ENCODE measurements at regions not wholly inside any gene's neighbourhood (a gene's known extent, or its start where the extent isn't known, plus 50 kb on each side); places are given as distances from the start of the nearest gene placed in this dataset.

DNA sequence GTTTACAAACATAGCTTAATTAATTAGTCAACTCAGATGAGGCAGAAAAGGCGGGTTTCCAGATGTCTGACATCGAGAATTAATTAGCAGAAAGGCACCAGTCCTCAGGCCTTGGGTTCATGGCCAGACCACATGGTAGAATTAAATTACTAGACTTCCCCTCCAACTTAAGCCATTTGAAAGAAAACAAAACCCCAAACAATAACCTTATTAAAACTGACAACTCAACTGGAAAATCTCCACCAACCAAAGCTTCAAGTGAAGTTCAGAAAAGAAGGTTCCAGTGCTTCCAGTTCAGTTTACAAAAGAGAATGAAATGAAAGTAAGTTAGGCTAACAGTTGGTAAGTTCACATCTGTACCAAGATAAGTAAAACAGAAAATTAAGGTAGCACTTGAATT, 349.5 kb downstream of the GRIN2B start:
- no peak for ATAC-seq
- DNase-seq, result no peak
- Mint-ChIP-seq H3K27ac (no peak overlapping the region), H3K36me3 (no peaks in the 10 kb centered on the region), H3K9me3 (peaks cover 0 to 4% (median 0%) of the 10 kb centered on the region in 9 donors), H3K27me3 (peaks cover 3 to 22% (median 9%) of the 10 kb centered on the region in 5 donors), H3K4me3 (no peak overlapping the region), H3K4me1 (peaks cover 0 to 1% (median 0%) of the 10 kb centered on the region in 4 donors)
- POLR2A ChIA-PET, result no interaction called here

DNA sequence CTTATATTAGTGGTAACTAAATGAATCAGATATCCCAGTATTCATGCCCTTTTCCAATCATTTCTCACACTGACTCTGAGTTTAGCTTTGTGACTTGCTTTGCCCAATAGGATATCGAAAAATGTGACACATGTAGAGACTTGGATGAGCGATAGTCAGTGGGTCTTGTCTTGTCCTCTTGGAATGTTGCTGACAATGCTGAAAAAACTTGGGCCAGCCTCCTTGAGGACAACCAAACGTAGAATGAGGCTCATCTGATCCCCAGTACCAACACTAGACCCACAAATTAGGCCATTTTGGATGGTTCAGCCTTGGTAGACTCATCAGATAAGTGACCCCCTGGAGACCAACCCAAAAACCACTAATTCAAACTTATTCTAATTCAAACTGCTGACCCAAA, 351.0 kb downstream of the GRIN2B start:
- POLR2A ChIA-PET, result no interaction called here
- Mint-ChIP-seq H3K9me3 (peaks cover 0 to 5% (median 0%) of the 10 kb centered on the region in 9 donors), H3K36me3 (no peaks in the 10 kb centered on the region), H3K4me1 (peaks cover 0 to 1% (median 0%) of the 10 kb centered on the region in 4 donors), H3K27ac (no peak overlapping the region), H3K27me3 (peaks cover 3 to 15% (median 12%) of the 10 kb centered on the region in 5 donors), H3K4me3 (no peak overlapping the region)
- ATAC-seq (no peak), DNase-seq (no peak)

- Mint-ChIP-seq H3K27me3 (peaks cover 2 to 15% (median 7%) of the 10 kb centered on the region in 5 donors), H3K36me3 (no peaks in the 10 kb centered on the region), H3K4me3 (no peak overlapping the region), H3K9me3 (peaks cover 0 to 3% (median 0%) of the 10 kb centered on the region in 9 donors), H3K4me1 (peaks cover 0 to 1% (median 0%) of the 10 kb centered on the region in 4 donors), H3K27ac (peak overlapping the region in 1 of 10 donors; percentile 72)
- DNase-seq (no peak), ATAC-seq (no peak)
- POLR2A ChIA-PET, result no interaction called here
Observed at GRCh38 chr12:13628067-13628466, 353.3 kb downstream of the GRIN2B start.

DNA sequence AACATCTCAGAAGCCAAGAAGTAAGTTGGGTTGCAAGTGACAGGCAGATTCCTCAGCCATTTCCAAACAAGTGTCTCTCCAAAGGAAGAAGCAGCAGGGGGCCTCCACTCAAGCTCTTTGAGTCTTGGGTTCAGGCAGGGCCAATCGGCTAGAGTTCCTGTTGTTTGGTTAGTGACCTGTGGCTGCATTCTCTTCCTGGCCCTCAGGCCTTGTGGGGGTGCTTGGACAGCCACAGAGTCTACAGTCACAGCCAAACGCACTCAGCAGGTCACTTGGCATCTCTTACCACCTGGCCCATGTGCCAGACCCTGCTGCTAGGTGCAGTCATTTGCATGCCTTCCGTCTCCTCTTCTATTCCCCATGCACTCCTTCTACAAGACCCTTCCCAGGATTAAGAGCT, 353.9 kb downstream of the GRIN2B start:
- H3K36me3 Mint-ChIP-seq, result no peaks in the 10 kb centered on the region
- no peak overlapping the region for H3K27ac Mint-ChIP-seq
- ATAC-seq (no peak), DNase-seq (no peak)
- no peak overlapping the region for H3K4me3 Mint-ChIP-seq
- H3K27me3 Mint-ChIP-seq, result peaks cover 2 to 14% (median 7%) of the 10 kb centered on the region in 5 donors
- H3K4me1 Mint-ChIP-seq, result peaks cover 0 to 1% (median 0%) of the 10 kb centered on the region in 4 donors
- H3K9me3 Mint-ChIP-seq, result peaks cover 0 to 3% (median 0%) of the 10 kb centered on the region in 9 donors
- POLR2A ChIA-PET, result no interaction called here

DNA sequence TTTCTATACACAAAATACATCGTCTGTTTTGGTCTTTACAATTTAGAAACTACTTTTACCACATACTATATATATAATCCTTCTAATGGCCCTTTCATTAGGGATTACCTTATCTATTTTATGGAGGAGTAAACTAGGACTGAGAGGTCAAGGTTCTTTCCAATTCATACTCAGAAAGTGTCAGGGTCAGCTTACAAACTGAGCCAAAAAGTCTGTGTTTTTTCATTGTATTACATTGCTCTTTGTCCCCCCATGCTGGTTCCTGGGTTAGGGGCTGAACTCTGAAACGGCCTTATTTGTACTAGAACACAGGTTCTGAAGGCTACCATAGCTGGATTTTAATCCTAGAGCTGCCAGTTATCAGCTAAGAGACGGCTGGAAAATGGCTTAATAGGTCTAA, 368.1 kb downstream of the GRIN2B start:
- H3K27ac Mint-ChIP-seq, result no peak overlapping the region
- no peak overlapping the region for H3K4me3 Mint-ChIP-seq
- DNase-seq (no peak), ATAC-seq (no peak)
- no peaks in the 10 kb centered on the region for H3K36me3 Mint-ChIP-seq
- peaks cover 0 to 7% (median 0%) of the 10 kb centered on the region in 5 donors for H3K27me3 Mint-ChIP-seq
- POLR2A ChIA-PET, result no interaction called here
- peaks cover 0 to 2% (median 0%) of the 10 kb centered on the region in 9 donors for H3K9me3 Mint-ChIP-seq
- H3K4me1 Mint-ChIP-seq, result no peaks in the 10 kb centered on the region

- no peak overlapping the region for H3K4me3 Mint-ChIP-seq
- POLR2A ChIA-PET, result no interaction called here
Observed at GRCh38 chr12:13609894-13610679, 371.3 kb downstream of the GRIN2B start.

GRCh38 chr12:13606290-13606689, 375.1 kb downstream of the GRIN2B start:
- Mint-ChIP-seq H3K27ac (no peak overlapping the region), H3K4me1 (no peaks in the 10 kb centered on the region), H3K27me3 (peaks cover 0 to 14% (median 7%) of the 10 kb centered on the region in 5 donors), H3K9me3 (peaks cover 0 to 4% (median 0%) of the 10 kb centered on the region in 9 donors), H3K36me3 (no peaks in the 10 kb centered on the region), H3K4me3 (no peak overlapping the region)
- POLR2A ChIA-PET, result no interaction called here
- DNase-seq, result no peak
- ATAC-seq, result no peak

More at GRCh38 chr12:13609894-13610679, 371.3 kb downstream of the GRIN2B start:
- Mint-ChIP-seq H3K27ac (no peak overlapping the region), H3K9me3 (peaks cover 0 to 4% (median 0%) of the 10 kb centered on the region in 9 donors), H3K4me1 (no peaks in the 10 kb centered on the region), H3K36me3 (no peaks in the 10 kb centered on the region), H3K27me3 (peaks cover 0 to 14% (median 5%) of the 10 kb centered on the region in 5 donors)
- DNase-seq (no peak), ATAC-seq (no peak)

GRCh38 chr12:13603953-13604352, 377.4 kb downstream of the GRIN2B start:
- POLR2A ChIA-PET, result no interaction called here
- ATAC-seq (no peak), DNase-seq (no peak)
- Mint-ChIP-seq H3K9me3 (peaks cover 0 to 4% (median 0%) of the 10 kb centered on the region in 9 donors), H3K27me3 (peaks cover 0 to 15% (median 7%) of the 10 kb centered on the region in 5 donors), H3K4me3 (no peak overlapping the region), H3K36me3 (no peaks in the 10 kb centered on the region), H3K4me1 (no peaks in the 10 kb centered on the region), H3K27ac (no peak overlapping the region)

GRCh38 chr12:13602172-13602571, 379.2 kb downstream of the GRIN2B start:
- POLR2A ChIA-PET, result no interaction called here
- Mint-ChIP-seq H3K4me1 (no peaks in the 10 kb centered on the region), H3K27ac (no peak overlapping the region), H3K4me3 (no peak overlapping the region), H3K9me3 (peaks cover 0 to 4% (median 0%) of the 10 kb centered on the region in 9 donors), H3K27me3 (peaks cover 0 to 14% (median 7%) of the 10 kb centered on the region in 5 donors), H3K36me3 (no peaks in the 10 kb centered on the region)
- no peak for ATAC-seq
- no peak for DNase-seq

- POLR2A ChIA-PET, result no interaction called here
- peaks cover 0 to 5% (median 0%) of the 10 kb centered on the region in 9 donors for H3K9me3 Mint-ChIP-seq
- DNase-seq, result no peak
- H3K36me3 Mint-ChIP-seq, result no peaks in the 10 kb centered on the region
- peak overlapping the region in 1 of 10 donors; percentile 6 for H3K27ac Mint-ChIP-seq
- peaks cover 0 to 4% (median 1%) of the 10 kb centered on the region in 5 donors for H3K27me3 Mint-ChIP-seq
- no peak overlapping the region for H3K4me3 Mint-ChIP-seq
- no peak for ATAC-seq
- H3K4me1 Mint-ChIP-seq, result no peaks in the 10 kb centered on the region
Observed at GRCh38 chr12:13599176-13599575, 382.2 kb downstream of the GRIN2B start.

GRCh38 chr12:13597837-13598236, 383.6 kb downstream of the GRIN2B start:
- H3K27me3 Mint-ChIP-seq, result peaks cover 0 to 4% (median 1%) of the 10 kb centered on the region in 5 donors
- DNase-seq (no peak), ATAC-seq (no peak)
- H3K9me3 Mint-ChIP-seq, result peaks cover 0 to 5% (median 0%) of the 10 kb centered on the region in 9 donors
- no peak overlapping the region for H3K4me3 Mint-ChIP-seq
- POLR2A ChIA-PET, result no interaction called here
- H3K27ac Mint-ChIP-seq, result no peak overlapping the region
- H3K4me1 Mint-ChIP-seq, result no peaks in the 10 kb centered on the region
- no peaks in the 10 kb centered on the region for H3K36me3 Mint-ChIP-seq

DNA sequence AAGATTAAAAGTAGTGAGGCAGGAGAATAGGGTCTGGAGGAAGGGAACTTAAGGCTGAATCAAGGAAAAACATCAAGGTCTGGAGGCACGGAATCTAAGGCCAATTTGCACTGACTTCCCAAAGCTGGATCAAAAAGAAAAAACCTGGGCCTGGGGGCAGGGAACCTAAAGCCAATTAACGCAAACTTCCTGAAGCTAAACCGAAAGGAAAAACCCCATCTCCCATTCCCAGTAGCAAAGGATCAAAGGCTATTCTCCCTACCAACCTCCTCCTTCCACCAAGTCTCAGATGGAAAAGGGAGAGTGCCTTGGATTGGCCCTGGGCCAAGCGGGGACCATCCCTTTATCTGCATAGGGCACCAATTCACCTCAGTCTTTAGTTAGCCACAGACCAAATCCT, 384.2 kb downstream of the GRIN2B start:
- Mint-ChIP-seq H3K4me3 (no peak overlapping the region), H3K9me3 (peaks cover 0 to 5% (median 0%) of the 10 kb centered on the region in 9 donors), H3K36me3 (no peaks in the 10 kb centered on the region), H3K27ac (no peak overlapping the region), H3K4me1 (peaks cover 0 to 1% (median 0%) of the 10 kb centered on the region in 4 donors), H3K27me3 (peaks cover 0 to 4% (median 1%) of the 10 kb centered on the region in 5 donors)
- POLR2A ChIA-PET, result no interaction called here
- ATAC-seq (no peak), DNase-seq (no peak)

DNA sequence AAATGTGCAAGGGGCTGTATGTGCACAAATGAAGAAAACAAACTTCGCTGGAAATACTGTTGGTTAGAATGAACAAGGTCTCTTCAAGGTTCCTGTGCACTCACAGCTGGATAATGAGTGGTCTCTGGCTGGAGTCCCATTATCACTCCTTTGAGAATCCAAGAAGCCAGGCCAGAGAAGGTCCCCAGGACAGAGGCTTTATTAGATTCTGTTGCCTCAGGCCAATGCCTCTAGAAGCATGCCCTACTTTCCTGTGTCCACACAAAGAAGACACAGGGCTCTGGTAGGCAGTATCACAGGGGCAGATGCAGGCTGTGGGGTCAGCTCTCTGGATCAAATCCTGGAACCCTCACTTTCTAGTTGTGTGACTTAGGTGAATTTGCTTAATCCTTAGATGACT, 384.7 kb downstream of the GRIN2B start:
- ATAC-seq (no peak), DNase-seq (no peak)
- H3K9me3 Mint-ChIP-seq, result peaks cover 0 to 5% (median 0%) of the 10 kb centered on the region in 9 donors
- H3K36me3 Mint-ChIP-seq, result no peaks in the 10 kb centered on the region
- POLR2A ChIA-PET, result no interaction called here
- H3K27ac Mint-ChIP-seq, result no peak overlapping the region
- peaks cover 0 to 4% (median 1%) of the 10 kb centered on the region in 5 donors for H3K27me3 Mint-ChIP-seq
- peaks cover 0 to 3% (median 0%) of the 10 kb centered on the region in 4 donors for H3K4me1 Mint-ChIP-seq
- H3K4me3 Mint-ChIP-seq, result no peak overlapping the region
